C4-2B (cell line): ENCODE measurements at regions not wholly inside any gene's neighbourhood (a gene's known extent, or its start where the extent isn't known, plus 50 kb on each side); places are given as distances from the start of the nearest gene placed in this dataset.

Source experiments
- ZFX ChIP-seq: fragments of 450-650 bp; IDR thresholded peaks from 2 replicates; pipeline ENCODE4 v1.6.1; 2017
- TF ChIP-seq, protein P1 (sequence below): fragments of 450-650 bp; conservative IDR thresholded peaks from 2 replicates; pipeline ENCODE4 v1.5.1; 2017; ENCODE audit warnings: mild to moderate bottlenecking

DNA sequence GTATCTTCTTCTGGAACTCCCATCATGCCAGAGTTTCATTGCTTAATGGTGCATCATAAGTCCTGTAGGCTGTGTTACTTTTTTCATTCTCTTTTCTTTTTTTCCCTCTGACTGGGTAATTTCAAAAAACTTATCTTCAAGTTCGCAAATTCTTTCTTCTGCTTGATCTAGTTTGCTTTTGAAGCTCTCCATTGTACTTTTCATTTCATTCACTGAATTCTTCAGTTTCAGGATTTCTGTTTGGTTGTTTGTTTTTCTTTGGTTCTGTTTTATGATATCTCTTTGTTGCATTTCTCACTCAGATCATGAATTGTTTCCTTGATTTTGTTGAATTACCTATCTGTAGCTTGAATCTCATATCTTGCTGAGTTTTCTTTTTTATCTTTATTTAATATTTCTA is 83.3 kb upstream of the PRMT8 start:
- TF ChIP-seq, protein P1, sequence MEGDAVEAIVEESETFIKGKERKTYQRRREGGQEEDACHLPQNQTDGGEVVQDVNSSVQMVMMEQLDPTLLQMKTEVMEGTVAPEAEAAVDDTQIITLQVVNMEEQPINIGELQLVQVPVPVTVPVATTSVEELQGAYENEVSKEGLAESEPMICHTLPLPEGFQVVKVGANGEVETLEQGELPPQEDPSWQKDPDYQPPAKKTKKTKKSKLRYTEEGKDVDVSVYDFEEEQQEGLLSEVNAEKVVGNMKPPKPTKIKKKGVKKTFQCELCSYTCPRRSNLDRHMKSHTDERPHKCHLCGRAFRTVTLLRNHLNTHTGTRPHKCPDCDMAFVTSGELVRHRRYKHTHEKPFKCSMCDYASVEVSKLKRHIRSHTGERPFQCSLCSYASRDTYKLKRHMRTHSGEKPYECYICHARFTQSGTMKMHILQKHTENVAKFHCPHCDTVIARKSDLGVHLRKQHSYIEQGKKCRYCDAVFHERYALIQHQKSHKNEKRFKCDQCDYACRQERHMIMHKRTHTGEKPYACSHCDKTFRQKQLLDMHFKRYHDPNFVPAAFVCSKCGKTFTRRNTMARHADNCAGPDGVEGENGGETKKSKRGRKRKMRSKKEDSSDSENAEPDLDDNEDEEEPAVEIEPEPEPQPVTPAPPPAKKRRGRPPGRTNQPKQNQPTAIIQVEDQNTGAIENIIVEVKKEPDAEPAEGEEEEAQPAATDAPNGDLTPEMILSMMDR, result no peak
- TF ChIP-seq ZFX, result no peak
